IMR-90 (cell line): ENCODE measurements at regions not wholly inside any gene's neighbourhood (a gene's known extent, or its start where the extent isn't known, plus 50 kb on each side); places are given as distances from the start of the nearest gene placed in this dataset.

Experiments used
- CTCF ChIP-seq: conservative IDR thresholded peaks from 2 replicates; pipeline ENCODE4 v1.5.1; 2012; ENCODE audit warnings: mild to moderate bottlenecking, low read depth, low read length, improper control_type of control experiment
- USF2 ChIP-seq: fragments of 150-350 bp; IDR thresholded peaks from 2 replicates; pipeline ENCODE4 v1.6.1; 2017; ENCODE audit warnings: mild to moderate bottlenecking, antibody characterized with exemption, low read length, low read depth

- TF ChIP-seq CTCF (no peak), USF2 (no peak)
Measured at GRCh38 chr2:107556038-107556627, 270.6 kb upstream of the RGPD4 start.
